ENCODE measurements at regions not wholly inside any gene's neighbourhood (a gene's known extent, or its start where the extent isn't known, plus 50 kb on each side); places are given as distances from the start of the nearest gene placed in this dataset.

DNA sequence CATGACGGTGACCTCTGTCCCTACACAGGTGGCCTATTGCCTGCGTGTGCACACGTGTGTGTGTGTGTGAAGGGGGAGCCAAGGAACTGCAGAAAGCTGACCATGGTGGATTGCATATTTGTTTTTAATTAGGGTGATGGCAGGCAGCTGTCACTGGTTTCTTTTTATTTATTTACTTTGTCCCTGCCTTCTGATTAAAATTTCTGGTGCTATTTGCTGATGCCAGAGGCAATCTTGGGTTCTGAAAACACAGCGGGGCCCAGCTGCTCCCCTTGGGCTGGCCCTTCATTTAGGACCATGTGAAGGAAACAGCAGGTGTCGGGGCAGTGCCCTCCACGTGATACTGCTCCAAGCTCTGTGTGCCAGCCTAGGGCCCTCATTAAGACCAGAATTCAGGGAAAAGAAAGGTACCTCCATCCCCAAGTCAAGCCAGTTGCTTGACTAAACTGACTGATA, 71.3 kb upstream of the PODXL start:
- no peak for TF ChIP-seq ZNF423 (CRISPR knock-in tag; IDR thresholded peaks at IDR 0.05)
- TF ChIP-seq, protein P1, sequence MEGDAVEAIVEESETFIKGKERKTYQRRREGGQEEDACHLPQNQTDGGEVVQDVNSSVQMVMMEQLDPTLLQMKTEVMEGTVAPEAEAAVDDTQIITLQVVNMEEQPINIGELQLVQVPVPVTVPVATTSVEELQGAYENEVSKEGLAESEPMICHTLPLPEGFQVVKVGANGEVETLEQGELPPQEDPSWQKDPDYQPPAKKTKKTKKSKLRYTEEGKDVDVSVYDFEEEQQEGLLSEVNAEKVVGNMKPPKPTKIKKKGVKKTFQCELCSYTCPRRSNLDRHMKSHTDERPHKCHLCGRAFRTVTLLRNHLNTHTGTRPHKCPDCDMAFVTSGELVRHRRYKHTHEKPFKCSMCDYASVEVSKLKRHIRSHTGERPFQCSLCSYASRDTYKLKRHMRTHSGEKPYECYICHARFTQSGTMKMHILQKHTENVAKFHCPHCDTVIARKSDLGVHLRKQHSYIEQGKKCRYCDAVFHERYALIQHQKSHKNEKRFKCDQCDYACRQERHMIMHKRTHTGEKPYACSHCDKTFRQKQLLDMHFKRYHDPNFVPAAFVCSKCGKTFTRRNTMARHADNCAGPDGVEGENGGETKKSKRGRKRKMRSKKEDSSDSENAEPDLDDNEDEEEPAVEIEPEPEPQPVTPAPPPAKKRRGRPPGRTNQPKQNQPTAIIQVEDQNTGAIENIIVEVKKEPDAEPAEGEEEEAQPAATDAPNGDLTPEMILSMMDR (IDR thresholded peaks at IDR 0.05), result no peak
- TF ChIP-seq SOX15 (CRISPR knock-in tag; IDR thresholded peaks at IDR 0.05), result no peak
- no peak for TF ChIP-seq ZNF263 (CRISPR knock-in tag; IDR thresholded peaks at IDR 0.05; ENCODE audit: low read depth)
- no peak for TF ChIP-seq NR3C1 (CRISPR knock-in tag; conservative IDR thresholded peaks at IDR 0.05; ENCODE audit: low read depth)
- TF ChIP-seq TCF7 (CRISPR knock-in tag; IDR thresholded peaks at IDR 0.05; ENCODE audit: low read depth), result no peak
